ENCODE measurements at regions not wholly inside any gene's neighbourhood (a gene's known extent, or its start where the extent isn't known, plus 50 kb on each side); places are given as distances from the start of the nearest gene placed in this dataset.

GRCh38 chr1:222127096-222127495, 385.2 kb upstream of the DUSP10 start:
- TF ChIP-seq, protein P1, sequence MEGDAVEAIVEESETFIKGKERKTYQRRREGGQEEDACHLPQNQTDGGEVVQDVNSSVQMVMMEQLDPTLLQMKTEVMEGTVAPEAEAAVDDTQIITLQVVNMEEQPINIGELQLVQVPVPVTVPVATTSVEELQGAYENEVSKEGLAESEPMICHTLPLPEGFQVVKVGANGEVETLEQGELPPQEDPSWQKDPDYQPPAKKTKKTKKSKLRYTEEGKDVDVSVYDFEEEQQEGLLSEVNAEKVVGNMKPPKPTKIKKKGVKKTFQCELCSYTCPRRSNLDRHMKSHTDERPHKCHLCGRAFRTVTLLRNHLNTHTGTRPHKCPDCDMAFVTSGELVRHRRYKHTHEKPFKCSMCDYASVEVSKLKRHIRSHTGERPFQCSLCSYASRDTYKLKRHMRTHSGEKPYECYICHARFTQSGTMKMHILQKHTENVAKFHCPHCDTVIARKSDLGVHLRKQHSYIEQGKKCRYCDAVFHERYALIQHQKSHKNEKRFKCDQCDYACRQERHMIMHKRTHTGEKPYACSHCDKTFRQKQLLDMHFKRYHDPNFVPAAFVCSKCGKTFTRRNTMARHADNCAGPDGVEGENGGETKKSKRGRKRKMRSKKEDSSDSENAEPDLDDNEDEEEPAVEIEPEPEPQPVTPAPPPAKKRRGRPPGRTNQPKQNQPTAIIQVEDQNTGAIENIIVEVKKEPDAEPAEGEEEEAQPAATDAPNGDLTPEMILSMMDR (IDR thresholded peaks at IDR 0.05; ENCODE audit: control insufficient read depth, insufficient read depth, low read depth, low read length, missing control alignments) = no peak
- DNase-seq (ENCODE audit: low read depth) = no peak
- no peak overlapping the region for H3K4me3 ChIP-seq (ENCODE audit: control insufficient read depth, low read depth, low read length)

- no peak overlapping the region for H3K4me3 ChIP-seq (ENCODE audit: control insufficient read depth, low read depth, low read length)
- no peak for DNase-seq (ENCODE audit: low read depth)
- TF ChIP-seq, protein P1 (IDR thresholded peaks at IDR 0.05; ENCODE audit: control insufficient read depth, insufficient read depth, low read depth, low read length, missing control alignments) = no peak
Measured at GRCh38 chr1:222126052-222126451, 384.2 kb upstream of the DUSP10 start.

GRCh38 chr1:222124602-222125001, 382.7 kb upstream of the DUSP10 start:
- TF ChIP-seq, protein P1 (IDR thresholded peaks at IDR 0.05; ENCODE audit: control insufficient read depth, insufficient read depth, low read depth, low read length, missing control alignments) = peak; percentile 39
- DNase-seq (ENCODE audit: low read depth) = no peak
- no peak overlapping the region for H3K4me3 ChIP-seq (ENCODE audit: control insufficient read depth, low read depth, low read length)

DNA sequence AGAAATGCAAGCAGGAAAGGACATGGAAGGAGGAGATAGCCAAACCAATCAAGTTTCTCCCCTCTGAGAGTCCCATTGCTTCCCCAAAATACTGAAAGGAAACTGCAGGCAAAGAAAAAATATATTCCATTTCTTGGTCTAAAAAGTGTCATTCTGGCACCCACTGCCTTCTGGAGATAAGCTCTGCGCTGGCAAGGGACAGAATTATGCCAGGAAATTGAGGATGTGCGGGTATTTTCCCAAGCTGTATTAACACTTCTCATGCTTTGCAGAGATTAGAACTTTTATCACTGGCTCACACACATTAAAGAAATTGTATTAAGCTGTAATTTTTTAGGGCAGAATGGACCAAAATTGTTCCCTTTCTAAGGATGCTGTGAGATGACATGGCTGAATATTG, 381.2 kb upstream of the DUSP10 start:
- H3K4me3 ChIP-seq (ENCODE audit: control insufficient read depth, low read depth, low read length) = no peak overlapping the region
- TF ChIP-seq, protein P1 (IDR thresholded peaks at IDR 0.05; ENCODE audit: control insufficient read depth, insufficient read depth, low read depth, low read length, missing control alignments) = no peak
- no peak for DNase-seq (ENCODE audit: low read depth)

DNA sequence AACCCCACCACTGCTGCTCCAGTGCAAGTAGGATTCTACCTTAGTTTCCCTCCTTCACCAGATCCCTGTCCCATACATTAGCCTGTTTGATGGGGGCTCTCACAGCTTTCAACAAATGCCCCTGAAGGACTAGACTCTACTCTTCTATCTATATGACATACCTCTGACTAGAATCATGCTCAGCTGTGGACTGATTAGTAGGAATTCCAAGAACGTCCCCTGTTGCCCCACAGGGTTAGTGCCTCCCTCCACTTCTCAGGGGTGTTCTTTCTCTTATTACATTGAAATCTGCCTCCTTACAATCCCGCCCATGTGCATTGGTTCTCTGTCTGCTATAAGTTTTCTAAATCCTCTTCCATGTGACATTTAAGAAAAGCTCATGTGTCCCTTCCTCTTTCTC, 375.9 kb upstream of the DUSP10 start:
- TF ChIP-seq, protein P1 (IDR thresholded peaks at IDR 0.05; ENCODE audit: control insufficient read depth, insufficient read depth, low read depth, low read length, missing control alignments) = no peak
- H3K4me3 ChIP-seq (ENCODE audit: control insufficient read depth, low read depth, low read length) = no peak overlapping the region
- no peak for DNase-seq (ENCODE audit: low read depth)

DNA sequence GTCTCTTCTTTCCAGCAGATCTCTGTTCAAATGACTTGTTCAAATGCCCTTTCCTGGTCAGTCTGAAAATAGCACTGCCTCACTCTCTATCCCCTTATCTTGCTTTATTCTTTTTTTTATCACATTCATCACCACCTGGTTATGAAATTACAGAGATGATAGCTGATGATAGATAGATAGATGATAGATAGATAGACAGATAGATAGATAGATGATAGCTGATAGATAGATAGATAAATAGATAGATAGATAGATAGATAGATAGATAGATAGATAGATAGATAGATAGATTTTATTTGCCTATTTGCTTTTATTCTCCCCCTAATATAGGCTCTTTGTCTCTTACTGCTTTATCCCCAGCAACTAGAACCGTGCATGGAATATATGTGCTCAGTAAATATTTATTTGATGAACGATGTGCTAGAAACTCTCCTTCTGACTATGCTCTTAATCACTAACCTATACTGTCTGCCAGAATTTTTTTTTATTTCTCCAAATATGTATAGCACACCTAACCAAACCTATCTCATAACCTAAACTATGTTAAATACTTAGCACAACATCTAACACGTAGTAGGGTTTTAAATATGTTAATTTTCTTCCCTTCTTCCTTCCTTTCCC, 372.8 kb upstream of the DUSP10 start:
- DNase-seq (ENCODE audit: low read depth) = no peak
- TF ChIP-seq, protein P1 (IDR thresholded peaks at IDR 0.05; ENCODE audit: control insufficient read depth, insufficient read depth, low read depth, low read length, missing control alignments) = no peak
- H3K4me3 ChIP-seq (ENCODE audit: control insufficient read depth, low read depth, low read length) = no peak overlapping the region

All from AG09309 (cell line).